ENCODE measurements at regions not wholly inside any gene's neighbourhood (a gene's known extent, or its start where the extent isn't known, plus 50 kb on each side); places are given as distances from the start of the nearest gene placed in this dataset.
"Not testable (repeated sequence)": the region's sequence is repeated elsewhere in the genome, so short reads cannot be mapped to it uniquely, and the experiment has no call there.

GRCh38 chr3:88691081-88691480 is 416.3 kb upstream of the EPHA3 start:
- no peak for DNase-seq (ENCODE audit: low read depth, low spot score)
- in situ Hi-C loops (cut with HindIII; ENCODE audit: low pct_unique_long_range_greater_than_20kb, low sequenced_read_pairs): no loop called here

- in situ Hi-C loops (cut with HindIII; ENCODE audit: low pct_unique_long_range_greater_than_20kb, low sequenced_read_pairs): no loop called here
- DNase-seq (ENCODE audit: low read depth, low spot score): no peak
These were observed 403.8 kb upstream of the EPHA3 start for GRCh38 chr3:88703501-88704059.

- in situ Hi-C loops (cut with HindIII; ENCODE audit: low pct_unique_long_range_greater_than_20kb, low sequenced_read_pairs): no loop called here
- DNase-seq (ENCODE audit: low read depth, low spot score): no peak
These were observed 403.1 kb upstream of the EPHA3 start for GRCh38 chr3:88704338-88704737.

GRCh38 chr3:88707837-88708236 is 399.6 kb upstream of the EPHA3 start:
- in situ Hi-C loops (cut with HindIII; ENCODE audit: low pct_unique_long_range_greater_than_20kb, low sequenced_read_pairs): no loop called here
- no peak for DNase-seq (ENCODE audit: low read depth, low spot score)

GRCh38 chr3:88712552-88712951 is 394.9 kb upstream of the EPHA3 start:
- in situ Hi-C loops (cut with HindIII; ENCODE audit: low pct_unique_long_range_greater_than_20kb, low sequenced_read_pairs): no loop called here
- no peak for DNase-seq (ENCODE audit: low read depth, low spot score)

GRCh38 chr3:88713233-88713691 is 394.2 kb upstream of the EPHA3 start:
- in situ Hi-C loops (cut with HindIII; ENCODE audit: low pct_unique_long_range_greater_than_20kb, low sequenced_read_pairs): no loop called here
- no peak for DNase-seq (ENCODE audit: low read depth, low spot score)

- in situ Hi-C loops (cut with HindIII; ENCODE audit: low pct_unique_long_range_greater_than_20kb, low sequenced_read_pairs): no loop called here
- no peak for DNase-seq (ENCODE audit: low read depth, low spot score)
These were observed 381.8 kb upstream of the EPHA3 start for GRCh38 chr3:88725440-88726165.

GRCh38 chr3:88732186-88732585 is 375.2 kb upstream of the EPHA3 start:
- in situ Hi-C loops (cut with HindIII; ENCODE audit: low pct_unique_long_range_greater_than_20kb, low sequenced_read_pairs): no loop called here
- DNase-seq (ENCODE audit: low read depth, low spot score): no peak

- in situ Hi-C loops (cut with HindIII; ENCODE audit: low pct_unique_long_range_greater_than_20kb, low sequenced_read_pairs): no loop called here
- no peak for DNase-seq (ENCODE audit: low read depth, low spot score)
These were observed 365.3 kb upstream of the EPHA3 start for GRCh38 chr3:88742106-88742505.

GRCh38 chr3:88742674-88743507 is 364.5 kb upstream of the EPHA3 start:
- in situ Hi-C loops (cut with HindIII; ENCODE audit: low pct_unique_long_range_greater_than_20kb, low sequenced_read_pairs): no loop called here
- no peak for DNase-seq (ENCODE audit: low read depth, low spot score)

GRCh38 chr3:88744896-88745295 is 362.5 kb upstream of the EPHA3 start:
- no peak for DNase-seq (ENCODE audit: low read depth, low spot score)
- in situ Hi-C loops (cut with HindIII; ENCODE audit: low pct_unique_long_range_greater_than_20kb, low sequenced_read_pairs): no loop called here

- DNase-seq (ENCODE audit: low read depth, low spot score); in situ Hi-C loops (cut with HindIII; ENCODE audit: low pct_unique_long_range_greater_than_20kb, low sequenced_read_pairs): not testable (repeated sequence)
These were observed 360.3 kb upstream of the EPHA3 start for GRCh38 chr3:88747145-88747544.

- in situ Hi-C loops (cut with HindIII; ENCODE audit: low pct_unique_long_range_greater_than_20kb, low sequenced_read_pairs): no loop called here
- no peak for DNase-seq (ENCODE audit: low read depth, low spot score)
These were observed 348.7 kb upstream of the EPHA3 start for GRCh38 chr3:88758676-88759075.

- no peak for DNase-seq (ENCODE audit: low read depth, low spot score)
- in situ Hi-C loops (cut with HindIII; ENCODE audit: low pct_unique_long_range_greater_than_20kb, low sequenced_read_pairs): no loop called here
These were observed 339.7 kb upstream of the EPHA3 start for GRCh38 chr3:88767746-88768145.

- in situ Hi-C loops (cut with HindIII; ENCODE audit: low pct_unique_long_range_greater_than_20kb, low sequenced_read_pairs): no loop called here
These were observed 333.7 kb upstream of the EPHA3 start for GRCh38 chr3:88773766-88774165.

GRCh38 chr3:88775026-88775690 is 332.3 kb upstream of the EPHA3 start:
- DNase-seq (ENCODE audit: low read depth, low spot score): no peak
- in situ Hi-C loops (cut with HindIII; ENCODE audit: low pct_unique_long_range_greater_than_20kb, low sequenced_read_pairs): no loop called here

More at GRCh38 chr3:88773766-88774165, 333.7 kb upstream of the EPHA3 start:
- no peak for DNase-seq (ENCODE audit: low read depth, low spot score)

- in situ Hi-C loops (cut with HindIII; ENCODE audit: low pct_unique_long_range_greater_than_20kb, low sequenced_read_pairs): no loop called here
These were observed 327.9 kb upstream of the EPHA3 start for GRCh38 chr3:88779482-88779881.

GRCh38 chr3:88784925-88785324 is 322.5 kb upstream of the EPHA3 start:
- in situ Hi-C loops (cut with HindIII; ENCODE audit: low pct_unique_long_range_greater_than_20kb, low sequenced_read_pairs): no loop called here
- no peak for DNase-seq (ENCODE audit: low read depth, low spot score)

More at GRCh38 chr3:88779482-88779881, 327.9 kb upstream of the EPHA3 start:
- no peak for DNase-seq (ENCODE audit: low read depth, low spot score)
